Common myeloid progenitor, CD34-positive (primary cell): ENCODE measurements at regions not wholly inside any gene's neighbourhood (a gene's known extent, or its start where the extent isn't known, plus 50 kb on each side); places are given as distances from the start of the nearest gene placed in this dataset.

Source experiments
- CTCF ChIA-PET: fragments of 350-600 bp; sonication (Branson Sonifier 250); formaldehyde crosslinking; loops from one replicate; lab custom pipeline; 2021; ENCODE audit warnings: antibody characterized with exemption; lab: Charles Lee
- POLR2A ChIA-PET: fragments of 350-600 bp; sonication (Branson Sonifier 250); formaldehyde crosslinking; loops from one replicate; lab custom pipeline; 2021; ENCODE audit warnings: antibody characterized with exemption; lab: Charles Lee
- DNase-seq, 3 donors: peaks; one replicate each; pipeline versions ENCODE4 v3.0.0 to v3.0.0-alpha.2; 2013
- H3K27ac ChIP-seq, 2 experiments: 1 replicate in 1 of 2; 2 replicates in 1 of 2; pipeline ENCODE4 v1.7.0; 2013; ENCODE audit warnings: inconsistent platforms in 2 of 2, low read length in 2 of 2, mild to moderate bottlenecking in 2 of 2, low read depth in 1 of 2, moderate library complexity in 1 of 2; ENCODE audit not compliant: severe bottlenecking in 2 of 2, insufficient read depth in 1 of 2, poor library complexity in 1 of 2
- H3K27me3 ChIP-seq, 5 experiments: replicated peaks in 2 of 5; 1 replicate in 3 of 5; 2 replicates in 2 of 5; pipeline versions ENCODE4 v1.6.1 to v1.7.0; 2013; ENCODE audit warnings: low read length in 4 of 5, mild to moderate bottlenecking in 2 of 5, moderate library complexity in 2 of 5, inconsistent platforms in 1 of 5; ENCODE audit not compliant: insufficient read depth in 5 of 5, control insufficient read depth in 4 of 5
- H3K36me3 ChIP-seq, 4 experiments: 1 replicate in 2 of 4; 2 replicates in 2 of 4; pipeline versions ENCODE4 v1.6.1 to v1.7.0; 2013; ENCODE audit warnings: low read length in 3 of 4, control low read depth in 1 of 4, mild to moderate bottlenecking in 1 of 4; ENCODE audit not compliant: control insufficient read depth in 4 of 4, insufficient read depth in 4 of 4
- H3K4me1 ChIP-seq, 4 experiments: 1 replicate in 3 of 4; 2 replicates in 1 of 4; pipeline versions ENCODE4 v1.6.1 to v1.7.1; 2013; ENCODE audit warnings: low read length in 3 of 4, mild to moderate bottlenecking in 3 of 4, control low read depth in 1 of 4, inconsistent platforms in 1 of 4, moderate library complexity in 1 of 4; ENCODE audit not compliant: control insufficient read depth in 4 of 4, insufficient read depth in 4 of 4; ENCODE audit errors: control extremely low read depth in 1 of 4
- H3K4me3 ChIP-seq, 7 experiments: 1 replicate in 4 of 7; 2 replicates in 3 of 7; pipeline versions ENCODE4 v1.5.1 to v1.7.0; 2013; ENCODE audit warnings: mild to moderate bottlenecking in 7 of 7, low read length in 6 of 7, moderate library complexity in 6 of 7, inconsistent platforms in 2 of 7, low read depth in 2 of 7, control low read depth in 1 of 7; ENCODE audit not compliant: insufficient read depth in 4 of 7, control insufficient read depth in 1 of 7; ENCODE audit errors: extremely low read depth in 1 of 7
- H3K9me3 ChIP-seq, 5 experiments: 1 replicate in 4 of 5; 2 replicates in 1 of 5; pipeline versions ENCODE4 v1.6.1 to v1.7.1; 2013; ENCODE audit warnings: low read length in 4 of 5, mild to moderate bottlenecking in 2 of 5, inconsistent platforms in 1 of 5, low read depth in 1 of 5, moderate library complexity in 1 of 5; ENCODE audit not compliant: control insufficient read depth in 4 of 5, insufficient read depth in 2 of 5; ENCODE audit errors: control extremely low read depth in 1 of 5
- WGBS: methylation state at CpG from one replicate; pipeline ENCODE4 v1.1.5; 2013; ENCODE audit not compliant: insufficient coverage; 5-methylcytosine and 5-hydroxymethylcytosine counted together

DNA sequence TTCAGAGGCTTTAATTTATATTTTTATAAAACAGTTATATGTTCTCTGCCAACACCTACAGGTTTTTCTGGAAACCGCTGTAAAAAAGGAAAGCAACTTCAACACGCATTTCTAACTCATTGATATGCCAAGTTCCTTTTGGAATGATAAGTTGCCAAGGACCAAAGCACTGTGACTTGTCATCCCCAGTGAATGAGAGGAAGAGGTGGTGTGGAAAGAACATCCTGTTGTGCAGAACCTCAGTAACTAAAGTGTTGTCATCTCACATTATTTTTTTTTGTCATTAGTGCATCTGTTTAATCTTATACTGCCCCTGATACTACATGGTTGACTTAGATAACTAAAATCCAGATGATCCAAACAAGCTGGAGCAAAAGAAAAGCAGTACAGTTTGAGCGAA, 96.0 kb upstream of the NEUROD1 start:
- Histone ChIP-seq H3K4me1 (peaks cover 0 to 26% (median 19%) of the 10 kb centered on the region in 4 experiments), H3K36me3 (no peaks in the 10 kb centered on the region), H3K9me3 (no peaks in the 10 kb centered on the region), H3K27ac (no peak overlapping the region), H3K4me3 (no peak overlapping the region), H3K27me3 (no peaks in the 10 kb centered on the region)
- CTCF ChIA-PET, result interaction anchor here (0.6 to 1.7 kb wide), 2 partner anchors 11 to 13 kb away, joined by 3 to 4 read pairs; no protein-coding TSS in a partner anchor
- 100% methylated on average over 1 of the region's 3 CpGs for WGBS
- DNase-seq, result no peak
- POLR2A ChIA-PET, result no interaction called here

DNA sequence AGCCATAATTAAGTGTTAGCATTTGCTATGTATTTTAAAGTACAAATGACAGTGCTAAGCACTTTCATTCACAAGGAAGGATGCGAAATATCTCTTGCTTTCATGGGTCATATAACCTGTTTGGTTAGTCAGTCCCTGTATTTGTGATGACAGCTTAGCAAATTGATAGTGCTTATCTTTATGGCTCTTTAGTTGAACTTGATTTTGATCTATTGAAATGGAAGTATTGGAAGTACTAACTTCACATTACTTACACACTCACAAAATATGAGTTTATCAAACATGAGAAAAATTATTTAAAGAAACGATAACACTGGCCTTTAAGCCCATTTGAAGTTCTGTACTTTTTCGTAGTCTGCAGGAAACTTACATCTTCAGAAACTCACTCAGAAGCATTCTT, 97.4 kb upstream of the NEUROD1 start:
- 100% methylated on average over 2 of the region's 3 CpGs for WGBS
- H3K27ac ChIP-seq, result no peak overlapping the region
- no peaks in the 10 kb centered on the region for H3K27me3 ChIP-seq
- ChIA-PET CTCF (interaction anchor here (0.9 to 1.7 kb wide), 3 partner anchors 10 to 18 kb away, joined by 3 to 8 read pairs (median 4); no protein-coding TSS in a partner anchor), POLR2A (no interaction called here)
- H3K4me1 ChIP-seq, result peaks cover 0 to 28% (median 19%) of the 10 kb centered on the region in 4 experiments
- no peak for DNase-seq
- no peak overlapping the region for H3K4me3 ChIP-seq
- no peaks in the 10 kb centered on the region for H3K36me3 ChIP-seq
- H3K9me3 ChIP-seq, result no peaks in the 10 kb centered on the region

DNA sequence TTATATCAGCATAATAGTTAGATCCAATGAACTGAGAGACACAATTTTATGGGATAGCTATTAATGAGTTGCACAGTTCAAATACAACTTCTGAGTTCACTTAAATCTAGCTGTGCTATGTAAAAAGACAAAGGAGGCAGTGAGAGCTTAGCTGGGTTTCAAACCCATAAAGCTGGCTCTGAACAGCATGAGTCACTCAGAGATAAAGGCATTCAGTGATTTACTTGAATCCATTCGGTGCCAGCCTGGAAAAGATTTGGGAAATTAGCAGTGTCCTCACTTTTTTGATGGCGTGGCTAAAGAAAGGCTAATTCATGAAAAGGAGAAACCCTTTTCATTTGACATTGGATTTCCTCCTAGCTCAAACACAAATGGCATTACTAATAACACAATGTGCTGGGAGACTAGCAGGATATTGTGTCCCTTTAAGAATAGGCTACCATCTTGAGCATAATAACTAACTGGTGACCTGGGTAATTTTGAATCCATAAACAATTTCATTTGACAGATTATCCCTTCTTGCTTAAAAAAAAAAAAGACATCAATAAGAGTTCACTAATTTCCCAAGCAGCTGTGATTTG, 98.4 kb upstream of the NEUROD1 start:
- no peak overlapping the region for H3K27ac ChIP-seq

DNA sequence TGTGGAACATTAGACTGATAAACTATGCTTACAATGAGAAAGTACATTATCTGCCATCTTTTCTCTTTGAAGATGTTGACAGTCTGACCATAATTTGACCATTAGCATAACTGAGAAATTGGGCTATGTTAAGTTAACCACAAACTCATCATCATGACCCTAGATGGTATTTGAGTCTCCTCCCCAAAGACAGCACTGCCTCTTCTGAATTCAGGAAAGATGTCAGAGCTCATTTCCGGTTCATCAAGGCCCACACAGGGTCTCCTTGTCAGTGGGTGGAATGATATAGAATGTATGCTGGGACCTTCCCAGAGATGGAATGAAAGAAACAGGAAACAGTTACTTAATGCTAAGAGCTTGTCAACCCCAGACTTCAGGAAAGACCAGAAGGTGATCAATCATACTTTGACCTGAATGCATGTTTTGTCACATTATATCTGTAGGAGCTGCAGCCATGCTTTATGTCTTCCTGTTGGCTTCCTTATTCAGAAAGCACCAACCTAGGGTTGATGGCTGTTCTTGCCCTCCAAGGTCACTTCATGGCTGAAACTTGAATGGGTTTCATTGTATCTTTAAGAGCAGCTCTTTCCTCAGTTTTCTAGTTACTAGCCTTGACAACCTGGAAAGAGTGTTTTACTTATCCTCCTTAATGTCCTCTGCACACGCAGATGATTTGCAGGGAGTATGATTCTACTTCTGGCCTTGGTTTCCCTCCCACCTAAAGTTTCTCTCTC, 99.1 kb upstream of the NEUROD1 start:
- peaks cover 0 to 25% (median 19%) of the 10 kb centered on the region in 4 experiments for H3K4me1 ChIP-seq
- 58% methylated on average over 2 of the region's 2 CpGs for WGBS
- ChIA-PET CTCF (interaction anchor here (0.8 to 2.4 kb wide), 6 partner anchors 8 to 125 kb away, joined by 3 to 8 read pairs (median 4); no protein-coding TSS in a partner anchor), POLR2A (no interaction called here)
- no peak for DNase-seq
- no peak overlapping the region for H3K27ac ChIP-seq
- H3K36me3 ChIP-seq, result no peaks in the 10 kb centered on the region
- H3K27me3 ChIP-seq, result no peaks in the 10 kb centered on the region
- no peaks in the 10 kb centered on the region for H3K9me3 ChIP-seq
- no peak overlapping the region for H3K4me3 ChIP-seq

More for the DNA sequence above, 98.4 kb upstream of the NEUROD1 start:
- WGBS, result 100% methylated on average over 2 of the region's 2 CpGs
- H3K4me1 ChIP-seq, result peaks cover 0 to 25% (median 19%) of the 10 kb centered on the region in 4 experiments
- H3K9me3 ChIP-seq, result no peaks in the 10 kb centered on the region
- ChIA-PET POLR2A (no interaction called here), CTCF (interaction anchor here (0.8 to 2.4 kb wide), 4 partner anchors 9 to 126 kb away, joined by 3 to 8 read pairs (median 4); no protein-coding TSS in a partner anchor)
- no peaks in the 10 kb centered on the region for H3K27me3 ChIP-seq
- H3K4me3 ChIP-seq, result no peak overlapping the region
- DNase-seq, result no peak
- H3K36me3 ChIP-seq, result no peaks in the 10 kb centered on the region

DNA sequence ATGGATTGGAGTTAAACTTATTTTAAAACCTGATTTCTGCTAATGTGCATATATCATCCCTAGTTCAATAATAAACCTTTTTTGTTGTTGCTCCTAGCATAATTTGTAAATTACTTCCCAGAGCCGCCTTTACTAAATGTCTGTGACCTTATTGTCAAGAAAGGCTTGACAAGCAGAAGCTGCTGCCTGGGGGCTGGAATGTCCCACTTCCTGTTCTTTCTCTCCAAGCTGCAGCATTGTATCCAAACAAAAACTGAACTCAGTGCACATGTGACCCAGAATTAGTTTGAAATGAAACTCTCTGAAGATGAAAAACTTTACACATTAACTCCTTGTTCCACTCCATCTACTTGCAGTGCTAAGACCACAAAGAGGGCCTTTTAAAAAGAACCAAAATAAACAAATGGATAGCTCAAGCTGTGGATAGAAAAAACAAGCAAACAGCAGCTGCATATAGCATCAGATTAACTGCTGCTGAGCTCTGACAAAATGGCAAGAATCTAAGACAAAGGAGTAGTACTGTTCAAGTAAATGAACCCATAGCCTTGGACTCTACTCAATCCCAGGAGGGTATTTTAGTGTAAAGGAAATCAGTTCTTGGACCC, 99.8 kb upstream of the NEUROD1 start:
- ChIA-PET POLR2A (no interaction called here), CTCF (interaction anchor here (0.8 to 2.4 kb wide), 3 partner anchors 7 to 40 kb away, joined by 3 to 6 read pairs (median 6); no protein-coding TSS in a partner anchor)
- H3K27ac ChIP-seq, result no peak overlapping the region
- DNase-seq, result peak in 1 of 3 donors; percentile 24
- peaks cover 0 to 25% (median 19%) of the 10 kb centered on the region in 4 experiments for H3K4me1 ChIP-seq
- no peaks in the 10 kb centered on the region for H3K36me3 ChIP-seq
- WGBS, result 100% methylated on average over 1 of the region's 1 CpG
- no peaks in the 10 kb centered on the region for H3K9me3 ChIP-seq
- H3K27me3 ChIP-seq, result no peaks in the 10 kb centered on the region
- no peak overlapping the region for H3K4me3 ChIP-seq

DNA sequence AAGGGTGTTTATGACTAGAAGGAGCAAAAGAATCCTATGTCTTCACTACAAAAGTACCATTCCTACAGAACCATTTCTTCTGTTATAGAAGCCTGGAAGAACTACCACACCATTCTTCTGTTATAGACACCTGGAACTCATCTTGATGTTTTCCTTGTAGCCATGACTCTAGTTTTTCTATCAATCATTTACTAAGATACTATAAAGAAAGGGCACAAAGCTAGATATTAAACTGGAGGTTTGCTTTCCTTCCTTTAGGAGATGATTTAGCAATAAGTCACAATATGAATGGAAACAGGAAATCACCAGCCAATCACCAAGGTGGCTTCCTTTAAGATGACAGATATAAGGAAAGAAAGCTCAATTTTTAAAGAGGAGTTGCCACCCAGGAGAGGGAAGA, 100.3 kb upstream of the NEUROD1 start:
- no peak overlapping the region for H3K27ac ChIP-seq
- no peak overlapping the region for H3K4me3 ChIP-seq
- H3K9me3 ChIP-seq, result no peaks in the 10 kb centered on the region
- no peaks in the 10 kb centered on the region for H3K36me3 ChIP-seq
- ChIA-PET POLR2A (no interaction called here), CTCF (interaction anchor here (2.2 kb wide), 1 partner anchor 9 kb away, joined by 6 read pairs; no protein-coding TSS in a partner anchor)
- no peaks in the 10 kb centered on the region for H3K27me3 ChIP-seq
- peak in 1 of 3 donors; percentile 17 for DNase-seq
- peaks cover 0 to 25% (median 19%) of the 10 kb centered on the region in 4 experiments for H3K4me1 ChIP-seq
